Endodermal cell (in vitro differentiated cells): ENCODE measurements at regions not wholly inside any gene's neighbourhood (a gene's known extent, or its start where the extent isn't known, plus 50 kb on each side); places are given as distances from the start of the nearest gene placed in this dataset.

Experiments used
- DNase-seq: peaks from one replicate; pipeline ENCODE4 v3.0.0-alpha.2; 2017
- H3K27ac ChIP-seq: 2 replicates; pipeline ENCODE4 v1.5.1; 2013; ENCODE audit warnings: mild to moderate bottlenecking, low read depth, low read length, moderate library complexity
- H3K27me3 ChIP-seq: 2 replicates; pipeline ENCODE4 v1.6.1; 2013; ENCODE audit warnings: mild to moderate bottlenecking, low read length, moderate library complexity; ENCODE audit not compliant: insufficient read depth, control insufficient read depth, poor library complexity, severe bottlenecking
- H3K36me3 ChIP-seq: 2 replicates; pipeline ENCODE4 v1.7.0; 2013; ENCODE audit warnings: mild to moderate bottlenecking, low read length, moderate library complexity; ENCODE audit not compliant: control insufficient read depth, insufficient read depth
- H3K4me1 ChIP-seq: one replicate; pipeline ENCODE4 v1.7.0; 2013; ENCODE audit warnings: low read length; ENCODE audit not compliant: control insufficient read depth, insufficient read depth
- H3K4me3 ChIP-seq: 2 replicates; pipeline ENCODE4 v1.5.1; 2013; ENCODE audit warnings: mild to moderate bottlenecking, low read length, moderate library complexity
- H3K9ac ChIP-seq: 2 replicates; pipeline ENCODE4 v1.6.1; 2013; ENCODE audit warnings: mild to moderate bottlenecking, low read length, moderate library complexity; ENCODE audit not compliant: poor library complexity, severe bottlenecking; ENCODE audit errors: extremely low read depth
- H3K9me3 ChIP-seq: 2 replicates; pipeline ENCODE4 v1.6.1; 2013; ENCODE audit warnings: mild to moderate bottlenecking, low read length, moderate library complexity; ENCODE audit not compliant: control insufficient read depth
- H3K27ac Mint-ChIP-seq: 2 replicates; pipeline ENCODE4 v1.8.0; 2020; ENCODE audit warnings: mixed read lengths
- H3K27me3 Mint-ChIP-seq: 2 replicates; pipeline ENCODE4 v1.8.0; 2021; ENCODE audit warnings: mild to moderate bottlenecking, mixed read lengths; ENCODE audit not compliant: insufficient read depth
- H3K36me3 Mint-ChIP-seq: 2 replicates; pipeline ENCODE4 v1.8.0; 2020; ENCODE audit warnings: low read depth, mixed read lengths
- H3K4me1 Mint-ChIP-seq: 2 replicates; pipeline ENCODE4 v1.8.0; 2020; ENCODE audit warnings: mixed read lengths
- H3K4me3 Mint-ChIP-seq: 2 replicates; pipeline ENCODE4 v1.8.0; 2020; ENCODE audit warnings: mild to moderate bottlenecking, moderate library complexity, mixed read lengths
- H3K9me3 Mint-ChIP-seq: 2 replicates; pipeline ENCODE4 v1.8.0; 2020; ENCODE audit warnings: mild to moderate bottlenecking, mixed read lengths
- WGBS, 2 experiments: methylation state at CpG; one replicate each; pipeline versions ENCODE4 v1.1.5 to v1.1.7; 2013; ENCODE audit warnings: missing lambda C conversion rate in 2 of 2, mixed read lengths in 1 of 2; ENCODE audit not compliant: insufficient coverage in 1 of 2, insufficient read length in 1 of 2; 5-methylcytosine and 5-hydroxymethylcytosine counted together
- TF ChIP-seq, protein P1 (sequence below): fragments of 200-600 bp; sonication (generic); conservative IDR thresholded peaks from 2 replicates; pipeline ENCODE4 v1.5.0; 2021; ENCODE audit warnings: antibody characterized with exemption, mild to moderate bottlenecking

DNA sequence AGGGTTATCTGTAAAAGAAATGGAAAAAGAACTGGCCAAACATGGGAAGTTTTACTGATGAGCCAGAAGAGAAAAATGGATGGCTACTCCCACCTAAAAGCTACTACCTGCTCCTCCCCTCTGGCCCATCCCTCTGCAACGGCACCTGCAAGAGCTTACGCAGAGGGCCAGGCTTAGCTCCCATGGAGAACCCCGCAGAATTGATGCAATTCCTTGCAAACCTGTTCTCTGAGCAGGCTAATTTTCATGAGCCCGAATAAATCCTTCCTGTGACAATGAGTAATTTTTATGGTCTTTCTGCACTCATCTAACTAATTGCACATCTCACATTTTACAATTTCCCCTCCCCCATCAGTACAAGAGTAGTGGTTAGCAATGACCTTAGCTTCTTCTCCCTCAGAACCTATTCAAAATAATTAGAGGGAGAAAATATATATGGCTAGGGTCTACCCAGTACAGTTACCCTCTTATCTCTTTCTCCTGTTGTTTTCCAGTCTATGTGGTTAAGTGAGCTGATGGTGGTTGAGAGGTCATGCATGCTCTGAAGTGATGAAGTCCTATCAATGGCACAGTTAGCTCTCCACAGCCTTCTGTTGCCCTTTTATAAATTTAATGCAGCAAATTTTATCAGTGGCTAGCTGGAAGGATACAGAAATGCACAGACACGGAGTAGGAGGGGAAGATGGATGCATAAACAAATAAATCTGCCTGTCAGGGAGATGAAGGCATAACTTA lies 67.7 kb upstream of the NTF3 start:
- peaks cover under 1% of the 10 kb centered on the region for H3K36me3 Mint-ChIP-seq
- no peak overlapping the region for H3K27ac Mint-ChIP-seq
- TF ChIP-seq, protein P1, sequence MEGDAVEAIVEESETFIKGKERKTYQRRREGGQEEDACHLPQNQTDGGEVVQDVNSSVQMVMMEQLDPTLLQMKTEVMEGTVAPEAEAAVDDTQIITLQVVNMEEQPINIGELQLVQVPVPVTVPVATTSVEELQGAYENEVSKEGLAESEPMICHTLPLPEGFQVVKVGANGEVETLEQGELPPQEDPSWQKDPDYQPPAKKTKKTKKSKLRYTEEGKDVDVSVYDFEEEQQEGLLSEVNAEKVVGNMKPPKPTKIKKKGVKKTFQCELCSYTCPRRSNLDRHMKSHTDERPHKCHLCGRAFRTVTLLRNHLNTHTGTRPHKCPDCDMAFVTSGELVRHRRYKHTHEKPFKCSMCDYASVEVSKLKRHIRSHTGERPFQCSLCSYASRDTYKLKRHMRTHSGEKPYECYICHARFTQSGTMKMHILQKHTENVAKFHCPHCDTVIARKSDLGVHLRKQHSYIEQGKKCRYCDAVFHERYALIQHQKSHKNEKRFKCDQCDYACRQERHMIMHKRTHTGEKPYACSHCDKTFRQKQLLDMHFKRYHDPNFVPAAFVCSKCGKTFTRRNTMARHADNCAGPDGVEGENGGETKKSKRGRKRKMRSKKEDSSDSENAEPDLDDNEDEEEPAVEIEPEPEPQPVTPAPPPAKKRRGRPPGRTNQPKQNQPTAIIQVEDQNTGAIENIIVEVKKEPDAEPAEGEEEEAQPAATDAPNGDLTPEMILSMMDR = no peak
- Histone ChIP-seq H3K4me1 (no peaks in the 10 kb centered on the region), H3K27ac (no peak overlapping the region), H3K27me3 (no peaks in the 10 kb centered on the region), H3K9me3 (peaks cover under 1% of the 10 kb centered on the region), H3K36me3 (no peaks in the 10 kb centered on the region), H3K4me3 (no peak overlapping the region), H3K9ac (no peak overlapping the region)
- DNase-seq = no peak
- H3K4me1 Mint-ChIP-seq = peaks cover 4% of the 10 kb centered on the region
- peaks cover 2% of the 10 kb centered on the region for H3K27me3 Mint-ChIP-seq
- H3K9me3 Mint-ChIP-seq = peaks cover 2% of the 10 kb centered on the region
- 95% methylated on average over 4 to 5 of the region's 5 CpGs for WGBS, 2 experiments
- H3K4me3 Mint-ChIP-seq = no peak overlapping the region

DNA sequence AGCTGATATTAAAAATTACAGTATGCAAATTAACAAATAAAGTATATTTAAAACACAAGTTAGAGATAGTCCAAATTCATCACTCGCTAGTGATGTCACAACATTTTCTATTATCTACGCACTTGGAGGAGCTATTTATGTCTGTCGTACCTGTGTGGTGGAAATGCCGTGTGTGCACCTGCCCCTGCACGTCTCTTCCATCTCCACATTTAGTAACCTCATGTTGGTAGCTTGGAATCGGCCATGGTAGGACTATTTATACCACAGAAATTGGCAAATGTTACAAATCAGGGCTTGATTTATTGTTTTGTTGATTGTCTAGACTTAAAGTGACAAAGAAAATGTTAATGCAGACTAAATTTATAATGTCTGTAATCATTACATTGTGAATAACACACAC lies 62.6 kb upstream of the NTF3 start:
- Mint-ChIP-seq H3K27ac (no peak overlapping the region), H3K36me3 (no peaks in the 10 kb centered on the region), H3K4me3 (no peak overlapping the region), H3K27me3 (peaks cover 8% of the 10 kb centered on the region), H3K4me1 (peaks cover 4% of the 10 kb centered on the region), H3K9me3 (no peaks in the 10 kb centered on the region)
- Histone ChIP-seq H3K27ac (no peak overlapping the region), H3K9ac (no peak overlapping the region), H3K36me3 (no peaks in the 10 kb centered on the region), H3K9me3 (no peaks in the 10 kb centered on the region), H3K4me1 (no peaks in the 10 kb centered on the region), H3K4me3 (no peak overlapping the region), H3K27me3 (no peaks in the 10 kb centered on the region)
- TF ChIP-seq, protein P1 = no peak
- WGBS, 2 experiments = 95 to 96% methylated on average over 4 to 6 of the region's 6 CpGs
- no peak for DNase-seq

DNA sequence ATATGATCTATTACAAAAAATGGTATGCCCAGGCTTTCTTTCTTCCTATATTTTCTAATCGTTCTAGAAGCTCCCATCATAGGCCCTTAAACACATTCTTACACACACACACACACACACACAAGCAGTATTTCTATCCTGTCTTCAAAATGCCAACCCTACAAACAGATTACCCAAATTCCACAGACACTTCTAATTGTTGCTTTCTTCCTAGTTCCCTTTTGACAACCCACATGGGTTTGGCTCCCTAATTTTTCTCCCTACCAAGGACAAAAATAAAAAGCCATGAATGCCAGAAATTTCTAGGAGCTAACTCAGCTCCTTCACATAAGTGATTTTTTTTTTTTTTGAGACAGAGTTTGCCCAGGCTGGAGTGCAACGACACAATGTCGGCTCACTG lies 60.3 kb upstream of the NTF3 start:
- H3K27me3 Mint-ChIP-seq = peaks cover 9% of the 10 kb centered on the region

More for the DNA sequence above, 60.3 kb upstream of the NTF3 start:
- Histone ChIP-seq H3K9me3 (no peaks in the 10 kb centered on the region), H3K36me3 (no peaks in the 10 kb centered on the region), H3K27ac (no peak overlapping the region), H3K4me1 (no peaks in the 10 kb centered on the region), H3K9ac (no peak overlapping the region), H3K4me3 (no peak overlapping the region), H3K27me3 (no peaks in the 10 kb centered on the region)
- DNase-seq = no peak
- 93 to 97% methylated on average over 3 of the region's 3 CpGs for WGBS, 2 experiments
- no peaks in the 10 kb centered on the region for H3K9me3 Mint-ChIP-seq
- no peaks in the 10 kb centered on the region for H3K36me3 Mint-ChIP-seq
- H3K4me1 Mint-ChIP-seq = peaks cover 10% of the 10 kb centered on the region
- H3K4me3 Mint-ChIP-seq = no peak overlapping the region
- TF ChIP-seq, protein P1 = no peak
- no peak overlapping the region for H3K27ac Mint-ChIP-seq
